K562 (cell line): ENCODE measurements at regions not wholly inside any gene's neighbourhood (a gene's known extent, or its start where the extent isn't known, plus 50 kb on each side); places are given as distances from the start of the nearest gene placed in this dataset.

ENCODE experiments used
- ATAC-seq: fragments of 200-7000 bp; cut with Tn5 transposase; 3 replicates; pipeline ENCODE4 v1.9.1; 2020; ENCODE audit warnings: moderate library complexity
- BruUV-seq: library from RNA; stranded (reverse); fragments of 400-500 nt; replicated peaks from 2 replicates; lab custom pipeline; 2021; lab: Mats Ljungman, UMichigan
- CTCF ChIA-PET: fragments of 300-600 bp; formaldehyde crosslinking; extraction: SDS; loops from one replicate; lab custom pipeline; 2021; ENCODE audit warnings: low intra/inter-chr PET ratio; lab: Yijun Ruan, JAX
- POLR2A ChIA-PET: fragments of 300-600, 350-650 bp; sonication (Branson Sonifier 250); formaldehyde crosslinking; extraction: SDS; loops from one replicate; lab custom pipeline; 2021; ENCODE audit warnings: antibody characterized with exemption, inconsistent platforms; lab: Yijun Ruan, JAX
- DNase-seq, 4 experiments: peaks; one replicate each; pipeline versions ENCODE4 v3.0.0 to v3.0.0-alpha.2; 2011 to 2018; ENCODE audit warnings: low spot score in 3 of 4, mixed read lengths in 3 of 4; ENCODE audit errors: extremely low read depth in 1 of 4
- FAIRE-seq: peaks from 2 replicates; lab custom pipeline; 2011; peaks lifted over from hg19 to GRCh38; lab: Jason Lieb, UNC
- H2AFZ ChIP-seq: 2 replicates; pipeline ENCODE4 v1.6.0; 2011; ENCODE audit warnings: low read depth, low read length, control low read depth, inconsistent platforms
- H3K27ac ChIP-seq: fragments of 200-600 bp; 3 replicates; pipeline ENCODE4 v1.8.0; 2011; ENCODE audit warnings: low read depth, mild to moderate bottlenecking, control low read depth, inconsistent platforms, low read length, moderate library complexity, mixed read lengths; ENCODE audit errors: extremely low read depth
- H3K27me3 ChIP-seq, 2 experiments: fragments of 300-600 bp in 1 of 2; 2 replicates in 1 of 2; 3 replicates in 1 of 2; pipeline versions ENCODE4 v1.6.0 to v1.8.0; 2011; ENCODE audit warnings: inconsistent platforms in 2 of 2, low read length in 2 of 2, mild to moderate bottlenecking in 1 of 2, mixed read lengths in 1 of 2, moderate library complexity in 1 of 2; ENCODE audit not compliant: control insufficient read depth in 2 of 2, insufficient read depth in 2 of 2
- H3K36me3 ChIP-seq: fragments of 300-600 bp; 3 replicates; pipeline ENCODE4 v1.8.0; 2011; ENCODE audit warnings: mild to moderate bottlenecking, low read length, inconsistent platforms; ENCODE audit not compliant: control insufficient read depth, insufficient read depth
- H3K4me1 ChIP-seq, 2 experiments: fragments of 200-600 bp in 1 of 2; replicated peaks in 1 of 2; 2 replicates in 1 of 2; 3 replicates in 1 of 2; pipeline versions ENCODE4 v1.5.1 to v1.8.0; 2011; ENCODE audit warnings: inconsistent platforms in 2 of 2, low read length in 2 of 2, mild to moderate bottlenecking in 1 of 2, mixed read lengths in 1 of 2, moderate library complexity in 1 of 2; ENCODE audit not compliant: control insufficient read depth in 2 of 2, insufficient read depth in 2 of 2
- H3K4me2 ChIP-seq: 2 replicates; pipeline ENCODE4 v1.6.1; 2011; ENCODE audit warnings: low read length, control low read depth, inconsistent platforms, mixed read lengths; ENCODE audit not compliant: insufficient read depth
- H3K4me3 ChIP-seq: fragments of 200-600 bp; sonication (generic), shearing (Covaris generic); 2 replicates; pipeline ENCODE4 v1.5.1; 2016; ENCODE audit warnings: control low read depth, inconsistent platforms
- H3K79me2 ChIP-seq: fragments of 200-600 bp; 3 replicates; pipeline ENCODE4 v1.8.0; 2011; ENCODE audit warnings: low read length, inconsistent platforms; ENCODE audit not compliant: control insufficient read depth, insufficient read depth
- H3K9ac ChIP-seq, 2 experiments: 2 replicates each; pipeline versions ENCODE4 v1.6.0 to v1.6.1; 2011; ENCODE audit warnings: low read depth in 2 of 2, low read length in 2 of 2, control low read depth in 1 of 2, inconsistent platforms in 1 of 2, mild to moderate bottlenecking in 1 of 2, mixed read lengths in 1 of 2; ENCODE audit not compliant: insufficient read depth in 1 of 2
- H3K9me1 ChIP-seq: one replicate; pipeline ENCODE4 v1.6.0; 2011; ENCODE audit warnings: inconsistent platforms, mild to moderate bottlenecking, low read length, moderate library complexity; ENCODE audit not compliant: control insufficient read depth, insufficient read depth
- H3K9me3 ChIP-seq: replicated peaks from 2 replicates; pipeline ENCODE4 v1.5.1; 2011; ENCODE audit warnings: low read depth, low read length, inconsistent platforms; ENCODE audit not compliant: control insufficient read depth, insufficient read depth
- H4K20me1 ChIP-seq: replicated peaks from 2 replicates; pipeline ENCODE4 v1.6.1; 2011; ENCODE audit warnings: low read length, inconsistent platforms, mixed read lengths; ENCODE audit not compliant: control insufficient read depth, insufficient read depth
- CTBP1 ChIP-seq: fragments of 450-650 bp; IDR thresholded peaks from 2 replicates; pipeline ENCODE4 v1.6.1; 2016; ENCODE audit warnings: borderline replicate concordance
- HEY1 ChIP-seq: fragments of 250-450 bp; sonication (Bioruptor Pico); IDR thresholded peaks from 2 replicates; pipeline ENCODE4 v1.5.0; 2020; ENCODE audit warnings: mild to moderate bottlenecking, moderate library complexity, borderline replicate concordance
- JUN ChIP-seq, 2 experiments: sonication (generic) in 1 of 2; formaldehyde crosslinking in 1 of 2; IDR thresholded peaks; 2 replicates each; pipeline versions ENCODE4 v1.6.1 to v1.8.0; 2012 to 2022; ENCODE audit warnings: borderline replicate concordance in 2 of 2, mild to moderate bottlenecking in 2 of 2, improper control_type of control experiment in 1 of 2, low read depth in 1 of 2, low read length in 1 of 2, missing genetic modification reagents in 1 of 2
- KLF16 ChIP-seq: IDR thresholded peaks from 2 replicates; pipeline ENCODE4 v1.6.1; 2016; ENCODE audit warnings: antibody characterized with exemption
- MTA2 ChIP-seq: fragments of 450-650 bp; IDR thresholded peaks from 2 replicates; pipeline ENCODE4 v1.6.1; 2016; ENCODE audit warnings: low read depth
- NONO ChIP-seq, 2 experiments: fragments of 200-400 bp in 1 of 2; fragments of 450-650 bp in 1 of 2; formaldehyde crosslinking in 1 of 2; IDR thresholded peaks; 2 replicates each; pipeline ENCODE4 v1.6.1; 2017; ENCODE audit warnings: low read depth in 2 of 2, mild to moderate bottlenecking in 2 of 2, moderate library complexity in 2 of 2, low read length in 1 of 2
- PHF8 ChIP-seq: fragments of 200-600 bp; sonication (generic); IDR thresholded peaks from 2 replicates; pipeline ENCODE4 v1.6.1; 2012; ENCODE audit warnings: mixed run types, mild to moderate bottlenecking, inconsistent platforms, low read length, moderate library complexity, borderline replicate concordance
- RBM14 ChIP-seq: fragments of 200-400 bp; formaldehyde crosslinking; IDR thresholded peaks from 2 replicates; pipeline ENCODE4 v1.6.1; 2018; ENCODE audit warnings: low read depth, mild to moderate bottlenecking, low read length, moderate library complexity, borderline replicate concordance; ENCODE audit not compliant: insufficient read depth
- ZKSCAN8 ChIP-seq: fragments of 200-800 bp; sonication (Bioruptor generic); IDR thresholded peaks from 2 replicates; pipeline ENCODE4 v1.6.1; 2016; ENCODE audit warnings: missing genetic modification characterization, missing compliant biosample characterization
- ZNF764 ChIP-seq: fragments of 250-450 bp; sonication (Bioruptor Pico); IDR thresholded peaks from 2 replicates; pipeline ENCODE4 v1.4.0; 2020; ENCODE audit warnings: low read depth, mild to moderate bottlenecking, moderate library complexity
- WGBS: fragments of 100-300 bp; shearing (Covaris generic); methylation state at CpG from one replicate; pipeline ENCODE4 v1.1.6; 2016; ENCODE audit warnings: low coverage, mixed read lengths; ENCODE audit not compliant: insufficient coverage; ENCODE audit errors: missing lambda C conversion rate; 5-methylcytosine and 5-hydroxymethylcytosine counted together
- in situ Hi-C: fragments of 300-500 bp; cut with MboI; formaldehyde crosslinking; loops from 4 replicates; pipeline ENCODE4 v1.15.0; 2018; ENCODE audit warnings: inconsistent platforms, mixed read lengths
- intact Hi-C: fragments of 100-400 bp; cut with micrococcal nuclease; formaldehyde crosslinking; loops from 2 replicates; pipeline ENCODE4 v1.14.2; 2022
- TF ChIP-seq, protein P1 (sequence below): IDR thresholded peaks from 2 replicates; pipeline ENCODE4 v1.6.1; 2011; ENCODE audit not compliant: insufficient read length; ENCODE audit errors: extremely low read depth
- TF ChIP-seq, protein P2 (sequence below), 2 experiments: fragments of 150-350 bp in 1 of 2; IDR thresholded peaks; 2 replicates each; pipeline ENCODE4 v1.6.1; 2012 to 2016; ENCODE audit warnings: low read depth in 2 of 2, low read length in 2 of 2, mild to moderate bottlenecking in 1 of 2, moderate library complexity in 1 of 2
- TF ChIP-seq, protein P3 (sequence below): sonication (generic); formaldehyde crosslinking; IDR thresholded peaks from 2 replicates; pipeline ENCODE4 v1.8.1; 2023; ENCODE audit warnings: missing genetic modification reagents, mild to moderate bottlenecking, borderline replicate concordance

DNA sequence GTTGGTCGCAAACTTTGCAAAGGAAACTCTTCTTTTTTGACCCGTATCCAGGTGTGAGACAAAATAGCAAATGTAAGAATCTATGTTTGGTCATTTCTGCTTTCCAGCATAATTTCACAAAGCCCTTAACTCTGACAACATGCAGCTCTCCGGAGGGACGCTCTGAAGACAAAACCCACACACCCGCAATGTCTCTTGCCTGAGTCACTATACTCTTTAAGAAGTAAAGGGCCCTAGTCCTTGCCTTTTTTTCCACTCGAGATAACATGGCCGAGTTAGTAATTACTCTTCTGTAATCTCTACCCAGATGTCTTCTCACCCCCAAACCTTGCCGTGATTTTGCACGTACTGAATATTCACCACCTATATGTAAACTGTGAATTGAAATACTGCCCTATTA, 115.7 kb upstream of the ADAMTS9 start:
- WGBS, result 2% methylated on average over 9 of the region's 9 CpGs
- Histone ChIP-seq H3K36me3 (no peaks in the 10 kb centered on the region), H3K9ac (no peak overlapping the region), H3K4me1 (no peaks in the 10 kb centered on the region), H4K20me1 (no peaks in the 10 kb centered on the region), H3K27ac (no peak overlapping the region), H3K79me2 (no peaks in the 10 kb centered on the region), H3K9me1 (no peaks in the 10 kb centered on the region), H3K4me3 (no peak overlapping the region), H3K27me3 (peaks cover 0 to 3% of the 10 kb centered on the region in 2 experiments; a peak in 3 of 5 replicates), H3K4me2 (no peak overlapping the region)
- CTCF ChIA-PET, result no interaction called here
- no peak for ATAC-seq
- intact Hi-C loops (no loop called here), in situ Hi-C loops (no loop called here)
- no TSS peak for BruUV-seq
- no peak for DNase-seq
- TF ChIP-seq, protein P1, sequence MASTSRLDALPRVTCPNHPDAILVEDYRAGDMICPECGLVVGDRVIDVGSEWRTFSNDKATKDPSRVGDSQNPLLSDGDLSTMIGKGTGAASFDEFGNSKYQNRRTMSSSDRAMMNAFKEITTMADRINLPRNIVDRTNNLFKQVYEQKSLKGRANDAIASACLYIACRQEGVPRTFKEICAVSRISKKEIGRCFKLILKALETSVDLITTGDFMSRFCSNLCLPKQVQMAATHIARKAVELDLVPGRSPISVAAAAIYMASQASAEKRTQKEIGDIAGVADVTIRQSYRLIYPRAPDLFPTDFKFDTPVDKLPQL, result no peak
- TF ChIP-seq CTBP1, result no peak
- no peak for TF ChIP-seq NONO (IDR thresholded peaks at IDR 0.05; ENCODE audit: low read depth in 2 of 2, low read length in 1 of 2)
- TF ChIP-seq PHF8, result no peak
- TF ChIP-seq HEY1 (CRISPR knock-in tag), result no peak
- TF ChIP-seq MTA2, result no peak
- TF ChIP-seq, protein P2, sequence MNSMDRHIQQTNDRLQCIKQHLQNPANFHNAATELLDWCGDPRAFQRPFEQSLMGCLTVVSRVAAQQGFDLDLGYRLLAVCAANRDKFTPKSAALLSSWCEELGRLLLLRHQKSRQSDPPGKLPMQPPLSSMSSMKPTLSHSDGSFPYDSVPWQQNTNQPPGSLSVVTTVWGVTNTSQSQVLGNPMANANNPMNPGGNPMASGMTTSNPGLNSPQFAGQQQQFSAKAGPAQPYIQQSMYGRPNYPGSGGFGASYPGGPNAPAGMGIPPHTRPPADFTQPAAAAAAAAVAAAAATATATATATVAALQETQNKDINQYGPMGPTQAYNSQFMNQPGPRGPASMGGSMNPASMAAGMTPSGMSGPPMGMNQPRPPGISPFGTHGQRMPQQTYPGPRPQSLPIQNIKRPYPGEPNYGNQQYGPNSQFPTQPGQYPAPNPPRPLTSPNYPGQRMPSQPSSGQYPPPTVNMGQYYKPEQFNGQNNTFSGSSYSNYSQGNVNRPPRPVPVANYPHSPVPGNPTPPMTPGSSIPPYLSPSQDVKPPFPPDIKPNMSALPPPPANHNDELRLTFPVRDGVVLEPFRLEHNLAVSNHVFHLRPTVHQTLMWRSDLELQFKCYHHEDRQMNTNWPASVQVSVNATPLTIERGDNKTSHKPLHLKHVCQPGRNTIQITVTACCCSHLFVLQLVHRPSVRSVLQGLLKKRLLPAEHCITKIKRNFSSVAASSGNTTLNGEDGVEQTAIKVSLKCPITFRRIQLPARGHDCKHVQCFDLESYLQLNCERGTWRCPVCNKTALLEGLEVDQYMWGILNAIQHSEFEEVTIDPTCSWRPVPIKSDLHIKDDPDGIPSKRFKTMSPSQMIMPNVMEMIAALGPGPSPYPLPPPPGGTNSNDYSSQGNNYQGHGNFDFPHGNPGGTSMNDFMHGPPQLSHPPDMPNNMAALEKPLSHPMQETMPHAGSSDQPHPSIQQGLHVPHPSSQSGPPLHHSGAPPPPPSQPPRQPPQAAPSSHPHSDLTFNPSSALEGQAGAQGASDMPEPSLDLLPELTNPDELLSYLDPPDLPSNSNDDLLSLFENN (IDR thresholded peaks at IDR 0.05; ENCODE audit: low read depth in 2 of 2, low read length in 2 of 2), result no peak
- no peak for TF ChIP-seq RBM14
- TF ChIP-seq ZNF764 (CRISPR knock-in tag), result no peak
- no peak for TF ChIP-seq ZKSCAN8 (CRISPR knock-in tag)
- TF ChIP-seq KLF16, result no peak
- TF ChIP-seq JUN (IDR thresholded peaks at IDR 0.05; ENCODE audit: borderline replicate concordance, low read depth, low read length), result no peak
- no peak for TF ChIP-seq JUN (CRISPR knock-in tag; IDR thresholded peaks at IDR 0.05; ENCODE audit: borderline replicate concordance)
- TF ChIP-seq, protein P3, sequence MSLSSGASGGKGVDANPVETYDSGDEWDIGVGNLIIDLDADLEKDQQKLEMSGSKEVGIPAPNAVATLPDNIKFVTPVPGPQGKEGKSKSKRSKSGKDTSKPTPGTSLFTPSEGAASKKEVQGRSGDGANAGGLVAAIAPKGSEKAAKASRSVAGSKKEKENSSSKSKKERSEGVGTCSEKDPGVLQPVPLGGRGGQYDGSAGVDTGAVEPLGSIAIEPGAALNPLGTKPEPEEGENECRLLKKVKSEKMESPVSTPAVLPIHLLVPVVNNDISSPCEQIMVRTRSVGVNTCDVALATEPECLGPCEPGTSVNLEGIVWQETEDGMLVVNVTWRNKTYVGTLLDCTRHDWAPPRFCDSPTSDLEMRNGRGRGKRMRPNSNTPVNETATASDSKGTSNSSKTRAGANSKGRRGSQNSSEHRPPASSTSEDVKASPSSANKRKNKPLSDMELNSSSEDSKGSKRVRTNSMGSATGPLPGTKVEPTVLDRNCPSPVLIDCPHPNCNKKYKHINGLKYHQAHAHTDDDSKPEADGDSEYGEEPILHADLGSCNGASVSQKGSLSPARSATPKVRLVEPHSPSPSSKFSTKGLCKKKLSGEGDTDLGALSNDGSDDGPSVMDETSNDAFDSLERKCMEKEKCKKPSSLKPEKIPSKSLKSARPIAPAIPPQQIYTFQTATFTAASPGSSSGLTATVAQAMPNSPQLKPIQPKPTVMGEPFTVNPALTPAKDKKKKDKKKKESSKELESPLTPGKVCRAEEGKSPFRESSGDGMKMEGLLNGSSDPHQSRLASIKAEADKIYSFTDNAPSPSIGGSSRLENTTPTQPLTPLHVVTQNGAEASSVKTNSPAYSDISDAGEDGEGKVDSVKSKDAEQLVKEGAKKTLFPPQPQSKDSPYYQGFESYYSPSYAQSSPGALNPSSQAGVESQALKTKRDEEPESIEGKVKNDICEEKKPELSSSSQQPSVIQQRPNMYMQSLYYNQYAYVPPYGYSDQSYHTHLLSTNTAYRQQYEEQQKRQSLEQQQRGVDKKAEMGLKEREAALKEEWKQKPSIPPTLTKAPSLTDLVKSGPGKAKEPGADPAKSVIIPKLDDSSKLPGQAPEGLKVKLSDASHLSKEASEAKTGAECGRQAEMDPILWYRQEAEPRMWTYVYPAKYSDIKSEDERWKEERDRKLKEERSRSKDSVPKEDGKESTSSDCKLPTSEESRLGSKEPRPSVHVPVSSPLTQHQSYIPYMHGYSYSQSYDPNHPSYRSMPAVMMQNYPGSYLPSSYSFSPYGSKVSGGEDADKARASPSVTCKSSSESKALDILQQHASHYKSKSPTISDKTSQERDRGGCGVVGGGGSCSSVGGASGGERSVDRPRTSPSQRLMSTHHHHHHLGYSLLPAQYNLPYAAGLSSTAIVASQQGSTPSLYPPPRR (CRISPR knock-in tag), result no peak
- TF ChIP-seq, all 486 proteins: peak for 0
- POLR2A ChIA-PET, result no interaction called here
- Histone ChIP-seq H3K9me3 (no peaks in the 10 kb centered on the region), H2AFZ (no peak overlapping the region)
- FAIRE-seq, result no peak
